Activated T-cell treated with anti-CD3 and anti-CD28 coated beads, Interleukin-2, amount 50 U/mL, for 4 hours (primary cell): ENCODE measurements at regions not wholly inside any gene's neighbourhood (a gene's known extent, or its start where the extent isn't known, plus 50 kb on each side); places are given as distances from the start of the nearest gene placed in this dataset.
"Not testable (repeated sequence)": the region's sequence is repeated elsewhere in the genome, so short reads cannot be mapped to it uniquely, and the experiment has no call there.

Experiments used
- ATAC-seq, 2 donors: fragments of 200-7000 bp; cut with Tn5 transposase; one replicate each; pipeline ENCODE4 v1.10.0; 2021
- DNase-seq: peaks from one replicate; pipeline ENCODE4 v3.0.0-alpha.2; 2020
- H3K27me3 Mint-ChIP-seq: one replicate; pipeline ENCODE4 v1.8.0; 2021; ENCODE audit warnings: low read depth, mixed read lengths
- H3K36me3 Mint-ChIP-seq: one replicate; pipeline ENCODE4 v1.8.0; 2022; ENCODE audit warnings: mixed read lengths; ENCODE audit not compliant: insufficient read depth
- H3K4me1 Mint-ChIP-seq: one replicate; pipeline ENCODE4 v1.8.0; 2021; ENCODE audit warnings: low read depth, mixed read lengths
- H3K4me3 Mint-ChIP-seq: one replicate; pipeline ENCODE4 v1.8.0; 2021; ENCODE audit warnings: mild to moderate bottlenecking, moderate library complexity, mixed read lengths
- H3K9me3 Mint-ChIP-seq: one replicate; pipeline ENCODE4 v1.8.0; 2021; ENCODE audit warnings: mixed read lengths

DNA sequence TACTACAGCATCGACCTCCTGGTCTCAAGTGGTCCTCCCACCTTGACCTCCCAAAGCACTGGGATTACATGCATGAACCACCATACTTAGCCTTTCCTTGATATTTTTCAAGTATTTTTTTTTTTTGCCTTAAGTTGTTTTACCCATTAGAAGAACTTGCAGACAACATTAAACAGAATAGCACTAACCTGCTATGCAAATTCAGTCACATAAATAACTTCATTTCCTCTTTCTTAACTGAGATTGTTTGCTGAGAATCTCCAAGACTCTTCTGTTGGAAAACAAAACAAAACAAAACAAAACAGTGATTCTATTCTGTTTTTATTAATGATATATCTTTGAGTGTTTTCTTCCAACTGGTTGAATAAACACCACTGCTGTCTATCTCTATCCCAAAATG, 115.9 kb upstream of the IFNG-AS1 start:
- H3K4me1 Mint-ChIP-seq = no peaks in the 10 kb centered on the region
- no peaks in the 10 kb centered on the region for H3K27me3 Mint-ChIP-seq
- no peaks in the 10 kb centered on the region for H3K36me3 Mint-ChIP-seq
- H3K9me3 Mint-ChIP-seq = no peaks in the 10 kb centered on the region
- DNase-seq = no peak
- H3K4me3 Mint-ChIP-seq = no peak overlapping the region
- ATAC-seq = no peak

DNA sequence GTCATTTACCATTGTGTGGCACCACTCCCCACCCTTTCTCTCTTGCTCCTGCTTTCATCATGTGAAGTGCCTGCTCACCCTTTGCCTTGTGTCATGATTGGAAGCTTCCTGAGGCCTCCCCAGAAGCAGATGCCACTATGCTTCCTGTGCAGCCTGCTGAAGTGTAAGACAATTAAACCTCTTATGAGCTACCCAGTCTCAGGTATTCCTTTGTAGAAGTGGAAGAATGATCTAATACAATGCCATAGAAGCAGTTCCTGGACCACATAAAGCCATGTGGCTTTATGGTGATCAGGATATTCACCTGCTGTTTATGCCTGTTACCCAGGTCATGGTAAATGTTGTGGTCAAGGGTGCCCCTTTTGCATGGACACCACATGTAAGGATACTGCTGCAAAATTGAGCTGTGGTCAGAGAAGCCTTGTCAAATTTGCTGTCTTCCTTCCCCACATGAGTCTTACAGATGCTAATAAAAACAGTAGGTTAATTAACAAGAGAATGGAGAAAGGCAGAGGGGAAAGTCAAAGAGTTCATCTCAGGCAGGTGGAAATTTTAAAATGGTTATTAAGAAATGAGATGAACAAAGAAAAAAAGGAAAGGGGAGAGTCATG, 112.8 kb upstream of the IFNG-AS1 start:
- peaks cover 2% of the 10 kb centered on the region for H3K4me1 Mint-ChIP-seq
- ATAC-seq = no peak

DNA sequence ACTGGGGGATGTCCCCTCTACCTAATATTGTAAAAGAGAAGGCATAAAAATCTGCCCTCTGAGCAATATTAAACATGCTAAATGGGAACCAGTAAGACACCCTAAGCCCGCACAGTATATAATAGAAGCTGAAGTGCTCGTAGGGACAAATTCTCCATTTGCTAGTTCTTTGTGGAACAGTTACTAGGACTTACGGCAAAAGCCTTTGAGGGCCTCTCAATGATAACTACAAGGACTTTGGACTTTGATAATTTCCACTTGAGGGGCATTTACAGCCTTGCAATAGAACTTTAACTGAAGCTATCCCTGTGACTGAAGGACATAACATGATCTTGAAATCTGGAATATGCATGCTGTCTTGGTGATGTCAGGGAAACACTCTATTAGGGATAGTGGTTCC, 111.5 kb upstream of the IFNG-AS1 start:
- peaks cover 4% of the 10 kb centered on the region for H3K4me1 Mint-ChIP-seq
- ATAC-seq = no peak
- H3K36me3 Mint-ChIP-seq = no peaks in the 10 kb centered on the region
- H3K9me3 Mint-ChIP-seq = no peaks in the 10 kb centered on the region
- H3K4me3 Mint-ChIP-seq = no peak overlapping the region
- H3K27me3 Mint-ChIP-seq = no peaks in the 10 kb centered on the region
- DNase-seq = no peak

More for the DNA sequence above, 112.8 kb upstream of the IFNG-AS1 start:
- no peaks in the 10 kb centered on the region for H3K9me3 Mint-ChIP-seq
- no peak overlapping the region for H3K4me3 Mint-ChIP-seq
- no peak for DNase-seq
- no peaks in the 10 kb centered on the region for H3K36me3 Mint-ChIP-seq
- H3K27me3 Mint-ChIP-seq = no peaks in the 10 kb centered on the region

DNA sequence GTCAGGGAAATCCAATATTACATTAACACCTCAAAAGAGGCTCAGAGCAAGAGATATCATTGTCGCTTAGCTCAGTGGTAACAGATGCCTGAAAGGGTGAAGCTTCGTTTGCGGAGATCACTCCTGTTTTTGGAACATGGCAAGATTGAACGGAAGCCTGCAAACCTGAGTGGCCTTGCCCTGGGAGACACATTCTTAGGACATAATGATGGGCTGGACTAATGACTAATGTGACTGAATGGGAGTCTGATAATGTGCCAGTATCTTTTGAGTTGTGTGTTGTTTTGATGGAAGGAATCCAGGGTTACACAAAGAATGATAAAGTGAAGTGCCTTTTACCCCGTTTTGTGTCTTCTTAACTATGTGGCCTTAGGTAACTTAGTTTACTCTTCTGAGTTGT, 109.3 kb upstream of the IFNG-AS1 start:
- Mint-ChIP-seq H3K27me3 (no peaks in the 10 kb centered on the region), H3K4me3 (no peak overlapping the region), H3K9me3 (no peaks in the 10 kb centered on the region), H3K4me1 (peaks cover 4% of the 10 kb centered on the region), H3K36me3 (no peaks in the 10 kb centered on the region)
- DNase-seq (no peak), ATAC-seq (no peak)

DNA sequence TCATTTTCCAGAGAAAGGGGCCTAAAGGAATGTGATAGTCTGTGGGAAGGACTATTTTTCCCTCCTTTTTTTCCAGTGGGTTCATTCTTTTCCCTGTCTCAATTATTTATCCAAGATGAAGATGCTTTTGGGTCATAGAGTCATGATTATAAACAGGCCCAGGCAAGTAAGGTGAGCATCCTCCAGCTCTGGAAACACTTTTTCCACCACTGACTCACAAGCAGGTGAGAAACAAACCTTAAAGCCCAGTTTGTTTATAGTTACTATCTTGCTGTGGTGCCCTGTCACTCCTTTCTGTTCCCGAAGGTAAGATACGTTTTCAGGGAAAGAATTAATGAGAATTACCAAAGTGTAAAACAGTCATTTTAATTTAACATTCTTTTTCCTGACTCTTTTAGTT, 107.7 kb upstream of the IFNG-AS1 start:
- Mint-ChIP-seq H3K4me1 (peaks cover 4% of the 10 kb centered on the region), H3K27me3 (no peaks in the 10 kb centered on the region), H3K36me3 (no peaks in the 10 kb centered on the region), H3K9me3 (no peaks in the 10 kb centered on the region), H3K4me3 (no peak overlapping the region)
- no peak for DNase-seq
- ATAC-seq = no peak

DNA sequence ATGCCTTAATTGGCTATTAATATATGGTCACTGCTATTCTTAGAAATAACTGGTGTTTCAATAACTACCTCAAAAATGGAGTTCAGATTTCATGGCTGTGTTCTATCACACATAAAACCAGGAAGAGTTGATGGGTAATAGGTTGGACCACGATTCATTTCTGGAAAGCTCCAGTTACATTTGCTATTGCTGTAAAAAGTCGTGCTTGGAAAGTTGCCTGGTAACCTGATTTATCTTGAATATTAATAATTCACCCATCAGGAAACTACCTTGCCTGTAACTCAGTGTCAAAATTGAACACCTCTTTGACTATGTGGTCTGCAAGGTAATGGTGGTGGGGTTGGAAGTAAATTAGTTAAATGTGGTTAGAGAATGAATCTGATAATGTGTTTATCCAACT, 104.7 kb upstream of the IFNG-AS1 start:
- no peak for DNase-seq
- no peaks in the 10 kb centered on the region for H3K36me3 Mint-ChIP-seq
- H3K9me3 Mint-ChIP-seq = no peaks in the 10 kb centered on the region
- H3K27me3 Mint-ChIP-seq = no peaks in the 10 kb centered on the region
- peaks cover 4% of the 10 kb centered on the region for H3K4me1 Mint-ChIP-seq
- H3K4me3 Mint-ChIP-seq = no peak overlapping the region
- no peak for ATAC-seq

DNA sequence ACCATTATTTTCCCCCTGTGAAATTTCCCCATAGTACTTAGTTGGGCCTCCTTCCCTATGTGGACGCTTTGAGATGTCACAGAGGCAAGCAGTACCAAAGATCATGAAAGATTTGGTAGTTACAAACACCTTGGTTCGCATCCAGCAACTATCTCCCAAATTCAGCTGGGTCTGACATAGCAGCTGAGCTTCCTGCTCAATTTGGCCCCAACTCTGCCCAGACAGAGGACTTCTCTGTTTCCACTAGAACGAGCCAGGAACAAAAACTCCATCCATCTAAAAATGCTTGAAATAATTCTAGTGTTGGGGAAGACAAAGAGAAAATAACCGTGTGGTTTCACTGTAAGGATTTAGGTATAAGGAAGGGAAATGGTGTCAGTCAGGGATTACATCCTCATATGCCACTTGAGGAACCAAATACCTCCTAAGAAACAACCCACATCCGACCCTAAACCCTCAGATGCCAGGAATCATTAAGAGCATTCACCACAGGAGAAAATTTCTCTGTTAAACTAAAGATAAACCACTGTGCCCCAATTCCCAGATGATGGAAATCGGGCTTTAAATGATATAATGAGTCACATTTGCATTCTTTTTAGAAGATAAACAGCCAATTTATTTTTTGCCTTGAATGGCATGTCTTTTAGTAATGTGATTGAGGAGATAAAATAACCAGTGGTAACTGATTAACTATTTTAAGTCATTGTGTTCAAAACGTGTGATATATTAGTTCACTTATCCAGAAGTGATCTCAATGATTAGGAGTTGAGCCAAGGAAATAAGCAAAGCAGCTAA, 103.7 kb upstream of the IFNG-AS1 start:
- DNase-seq = no peak
- Mint-ChIP-seq H3K36me3 (no peaks in the 10 kb centered on the region), H3K9me3 (no peaks in the 10 kb centered on the region), H3K27me3 (no peaks in the 10 kb centered on the region), H3K4me1 (peaks cover 5% of the 10 kb centered on the region), H3K4me3 (no peak overlapping the region)
- ATAC-seq = no peak

DNA sequence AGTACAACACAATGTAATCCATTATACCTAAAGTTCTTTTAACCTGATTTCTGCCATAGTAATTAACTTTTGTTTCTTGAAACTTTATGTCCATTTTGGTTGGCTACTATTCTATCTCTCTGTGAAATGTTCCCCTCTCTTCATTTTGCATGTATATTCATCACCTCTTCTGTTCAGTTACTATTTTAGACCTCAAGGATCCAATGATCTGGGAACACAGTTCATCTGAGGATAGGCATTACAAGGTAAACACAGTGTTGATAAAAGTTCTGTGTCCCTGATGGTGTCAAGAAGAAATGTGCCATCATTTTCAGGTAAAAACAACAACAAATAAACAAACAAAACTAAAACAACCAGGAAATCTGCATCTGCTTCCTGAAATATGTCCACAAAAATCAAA, 102.2 kb upstream of the IFNG-AS1 start:
- Mint-ChIP-seq H3K9me3 (no peaks in the 10 kb centered on the region), H3K4me3 (no peak overlapping the region), H3K27me3 (no peaks in the 10 kb centered on the region), H3K4me1 (peaks cover 11% of the 10 kb centered on the region), H3K36me3 (no peaks in the 10 kb centered on the region)
- DNase-seq (no peak), ATAC-seq (no peak)

DNA sequence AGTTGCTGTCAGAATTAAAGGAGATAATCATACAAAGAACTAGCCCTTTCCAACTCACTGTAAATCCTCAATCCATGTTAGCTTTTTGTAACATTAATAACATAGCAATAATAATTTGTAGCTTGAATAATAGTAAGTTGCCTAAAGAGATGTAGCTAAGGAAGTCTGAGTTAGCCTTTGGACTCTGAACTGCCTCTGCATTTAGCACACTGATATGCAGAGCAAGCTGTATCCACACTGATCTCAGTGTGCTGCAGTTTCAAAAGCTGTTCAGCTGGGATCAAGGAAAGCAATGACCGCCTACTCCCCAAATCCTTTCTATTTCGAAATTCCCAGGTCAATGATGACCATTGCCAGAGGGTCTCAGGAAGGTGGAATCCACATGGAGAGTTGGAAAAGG, 99.3 kb upstream of the IFNG-AS1 start:
- no peaks in the 10 kb centered on the region for H3K36me3 Mint-ChIP-seq
- H3K4me3 Mint-ChIP-seq = no peak overlapping the region
- ATAC-seq (no peak), DNase-seq (no peak)
- H3K4me1 Mint-ChIP-seq = peaks cover 11% of the 10 kb centered on the region
- no peaks in the 10 kb centered on the region for H3K9me3 Mint-ChIP-seq
- no peaks in the 10 kb centered on the region for H3K27me3 Mint-ChIP-seq

DNA sequence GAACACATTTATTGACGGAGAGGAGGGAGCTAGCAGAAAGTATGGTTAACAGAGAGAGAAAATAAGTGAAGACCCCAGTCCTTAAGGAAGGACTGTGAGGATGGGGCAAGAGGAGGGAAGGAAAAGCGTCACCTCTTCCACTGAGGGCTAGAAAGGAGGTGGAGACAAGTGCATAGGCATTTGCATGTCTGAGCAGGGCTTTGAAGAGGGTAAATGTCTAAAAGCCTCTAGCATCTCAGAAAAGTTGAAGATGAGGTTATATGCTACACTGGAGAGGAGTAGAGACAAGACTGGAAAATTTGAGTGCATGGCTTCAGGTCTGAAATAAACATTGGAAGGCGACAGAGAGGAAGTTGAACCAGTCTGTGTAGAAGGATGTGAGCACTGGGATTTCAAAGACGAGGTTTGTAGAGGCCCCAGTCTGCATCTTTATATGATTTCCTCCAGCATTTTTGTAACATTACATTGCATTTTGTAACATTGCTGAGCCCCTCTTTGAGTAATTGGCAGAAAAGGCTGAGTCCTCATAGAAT, 98.5 kb upstream of the IFNG-AS1 start:
- no peaks in the 10 kb centered on the region for H3K9me3 Mint-ChIP-seq
- no peak overlapping the region for H3K4me3 Mint-ChIP-seq
- no peak for DNase-seq

DNA sequence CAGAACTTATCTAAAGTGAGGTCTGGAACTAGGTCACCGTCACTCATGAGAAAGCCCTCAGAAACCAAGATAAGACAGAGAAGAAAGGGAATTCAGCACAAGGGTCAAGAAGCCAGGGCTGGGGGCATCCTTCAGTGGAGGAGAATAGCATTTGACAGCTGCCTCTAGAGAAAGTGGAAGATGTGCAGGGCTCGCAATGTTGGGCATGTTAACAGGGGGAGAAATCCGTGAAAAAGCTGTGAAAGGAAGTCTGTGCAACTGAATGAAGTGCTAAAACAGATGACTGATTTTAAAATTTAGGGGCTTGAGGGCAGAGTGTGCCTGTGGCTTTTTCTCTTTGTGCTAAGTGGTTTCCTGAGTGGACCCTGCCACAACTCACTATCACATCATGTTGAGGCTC, 97.7 kb upstream of the IFNG-AS1 start:
- Mint-ChIP-seq H3K27me3 (no peaks in the 10 kb centered on the region), H3K4me3 (no peak overlapping the region), H3K36me3 (no peaks in the 10 kb centered on the region), H3K4me1 (peaks cover 11% of the 10 kb centered on the region), H3K9me3 (no peaks in the 10 kb centered on the region)
- no peak for DNase-seq
- no peak for ATAC-seq

More for the DNA sequence above, 98.5 kb upstream of the IFNG-AS1 start:
- ATAC-seq = no peak
- no peaks in the 10 kb centered on the region for H3K36me3 Mint-ChIP-seq
- H3K4me1 Mint-ChIP-seq = peaks cover 11% of the 10 kb centered on the region
- H3K27me3 Mint-ChIP-seq = no peaks in the 10 kb centered on the region

DNA sequence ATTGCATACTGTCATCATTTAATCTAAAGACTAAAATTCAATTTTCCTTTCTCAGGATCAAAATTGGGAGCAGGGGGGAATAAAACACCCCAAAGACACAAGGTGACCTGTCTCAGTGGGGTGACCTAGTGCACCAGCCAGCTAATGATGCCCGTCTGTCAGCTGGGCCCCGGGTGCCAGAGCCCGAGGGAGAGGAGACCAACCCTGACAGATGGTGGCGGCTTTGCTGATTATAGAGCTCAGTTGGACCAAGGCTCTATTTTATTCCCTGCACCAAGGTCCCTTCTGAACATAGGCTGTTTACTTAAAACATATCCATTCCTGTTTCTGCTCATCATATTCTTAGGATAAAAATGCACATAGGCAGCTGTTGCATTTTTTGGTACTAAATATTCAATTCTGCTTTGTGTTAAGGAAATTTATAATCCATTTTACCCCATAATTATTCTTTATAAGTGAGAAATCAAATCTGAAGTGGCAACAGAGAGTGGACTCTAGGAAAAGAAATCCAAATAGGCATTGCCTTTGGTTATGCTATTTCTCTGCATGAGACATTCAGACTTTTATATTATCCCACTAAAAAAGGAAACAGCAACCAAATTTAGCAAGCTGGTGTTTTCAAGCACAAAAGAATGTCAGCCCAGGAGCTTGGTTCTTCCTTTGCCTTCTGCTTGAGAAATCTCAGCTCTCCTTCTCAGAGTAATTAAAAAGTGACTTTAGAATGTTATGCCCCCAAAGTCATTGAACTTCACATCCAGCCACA, 96.8 kb upstream of the IFNG-AS1 start:
- H3K9me3 Mint-ChIP-seq = no peaks in the 10 kb centered on the region
- H3K27me3 Mint-ChIP-seq = no peaks in the 10 kb centered on the region
- DNase-seq (no peak), ATAC-seq (no peak)
- peaks cover 11% of the 10 kb centered on the region for H3K4me1 Mint-ChIP-seq
- H3K4me3 Mint-ChIP-seq = no peak overlapping the region
- H3K36me3 Mint-ChIP-seq = no peaks in the 10 kb centered on the region

DNA sequence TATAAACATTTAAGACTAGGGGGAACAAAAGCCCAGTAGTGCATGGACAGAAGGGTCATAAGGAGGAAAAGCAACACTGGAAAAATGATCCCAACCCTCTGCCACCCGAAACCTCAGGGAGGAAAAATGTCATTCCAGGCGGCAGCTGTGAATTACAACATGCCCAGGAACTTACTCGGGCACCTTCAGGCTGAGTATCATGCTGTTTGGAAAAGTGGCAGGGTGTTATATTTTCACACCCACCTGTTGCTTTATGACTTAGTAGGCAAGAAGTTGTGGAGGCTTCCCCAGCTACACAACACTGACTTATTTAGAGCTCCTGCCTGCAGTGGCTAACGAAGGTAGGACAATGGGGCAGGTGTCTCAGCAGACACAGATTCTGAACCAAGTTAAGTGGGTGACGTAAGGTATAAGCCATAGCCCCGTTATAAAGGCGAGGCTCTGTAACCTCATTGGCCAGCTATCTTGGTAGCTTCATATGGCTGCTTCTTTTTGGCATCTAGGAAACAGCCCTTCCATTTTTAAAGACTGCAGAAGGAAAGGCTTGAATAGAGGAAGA, 96.1 kb upstream of the IFNG-AS1 start:
- no peaks in the 10 kb centered on the region for H3K27me3 Mint-ChIP-seq
- H3K4me1 Mint-ChIP-seq = peaks cover 13% of the 10 kb centered on the region
- no peak overlapping the region for H3K4me3 Mint-ChIP-seq
- no peak for DNase-seq
- no peak for ATAC-seq
- H3K36me3 Mint-ChIP-seq = no peaks in the 10 kb centered on the region
- no peaks in the 10 kb centered on the region for H3K9me3 Mint-ChIP-seq

DNA sequence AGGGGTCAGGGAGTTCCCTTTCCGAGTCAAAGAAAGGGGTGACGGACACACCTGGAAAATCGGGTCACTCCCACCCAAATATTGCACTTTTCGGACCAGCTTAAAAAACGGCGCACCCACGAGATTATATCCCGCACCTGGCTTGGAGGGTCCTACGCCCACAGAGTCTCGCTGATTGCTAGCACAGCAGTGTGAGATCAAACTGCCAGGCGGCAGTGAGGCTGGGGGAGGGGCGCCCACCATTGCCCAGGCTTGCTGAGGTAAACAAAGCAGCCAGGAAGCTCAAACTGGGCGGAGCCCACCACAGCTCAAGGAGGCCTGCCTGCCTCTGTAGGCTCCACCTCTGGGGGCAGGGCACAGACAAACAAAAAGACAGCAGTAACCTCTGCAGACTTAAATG, 88.8 kb upstream of the IFNG-AS1 start:
- H3K4me3 Mint-ChIP-seq, H3K4me1 Mint-ChIP-seq, H3K27me3 Mint-ChIP-seq, ATAC-seq, H3K9me3 Mint-ChIP-seq, H3K36me3 Mint-ChIP-seq, DNase-seq: not testable (repeated sequence)
